HL-60 (cell line): ENCODE measurements at regions not wholly inside any gene's neighbourhood (a gene's known extent, or its start where the extent isn't known, plus 50 kb on each side); places are given as distances from the start of the nearest gene placed in this dataset.

Experiments used
- POLR2AphosphoS5 ChIP-seq: IDR thresholded peaks from 2 replicates; pipeline ENCODE4 v1.6.1; 2012; ENCODE audit warnings: low read depth
- SPI1 ChIP-seq: IDR thresholded peaks from 2 replicates; pipeline ENCODE4 v1.6.1; 2012; ENCODE audit warnings: low read depth, mild to moderate bottlenecking, borderline replicate concordance
- TF ChIP-seq, protein P1 (sequence below): IDR thresholded peaks from one replicate; pipeline ENCODE4 v1.5.1; 2011; ENCODE audit warnings: low read length, control low read depth, inconsistent platforms; ENCODE audit not compliant: insufficient read depth

DNA sequence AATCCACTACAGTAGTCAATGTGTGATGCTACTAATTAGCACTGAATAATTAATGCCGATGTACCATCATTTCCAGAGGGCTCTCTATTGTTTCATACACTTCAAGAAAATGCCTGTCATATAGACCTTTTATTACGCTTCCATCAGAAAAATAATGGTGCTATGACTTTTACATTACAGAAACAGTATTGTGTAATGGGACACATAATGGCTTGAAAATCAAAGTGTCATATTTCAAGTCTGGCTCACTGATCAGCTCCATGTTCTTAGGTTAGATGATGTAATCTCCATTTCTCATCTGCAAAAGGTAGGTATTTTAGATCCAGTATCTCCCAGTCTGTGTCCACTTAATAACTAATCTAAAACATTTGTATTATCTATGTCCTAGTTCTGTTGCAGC, 990.6 kb upstream of the TYRP1 start:
- TF ChIP-seq, protein P1, sequence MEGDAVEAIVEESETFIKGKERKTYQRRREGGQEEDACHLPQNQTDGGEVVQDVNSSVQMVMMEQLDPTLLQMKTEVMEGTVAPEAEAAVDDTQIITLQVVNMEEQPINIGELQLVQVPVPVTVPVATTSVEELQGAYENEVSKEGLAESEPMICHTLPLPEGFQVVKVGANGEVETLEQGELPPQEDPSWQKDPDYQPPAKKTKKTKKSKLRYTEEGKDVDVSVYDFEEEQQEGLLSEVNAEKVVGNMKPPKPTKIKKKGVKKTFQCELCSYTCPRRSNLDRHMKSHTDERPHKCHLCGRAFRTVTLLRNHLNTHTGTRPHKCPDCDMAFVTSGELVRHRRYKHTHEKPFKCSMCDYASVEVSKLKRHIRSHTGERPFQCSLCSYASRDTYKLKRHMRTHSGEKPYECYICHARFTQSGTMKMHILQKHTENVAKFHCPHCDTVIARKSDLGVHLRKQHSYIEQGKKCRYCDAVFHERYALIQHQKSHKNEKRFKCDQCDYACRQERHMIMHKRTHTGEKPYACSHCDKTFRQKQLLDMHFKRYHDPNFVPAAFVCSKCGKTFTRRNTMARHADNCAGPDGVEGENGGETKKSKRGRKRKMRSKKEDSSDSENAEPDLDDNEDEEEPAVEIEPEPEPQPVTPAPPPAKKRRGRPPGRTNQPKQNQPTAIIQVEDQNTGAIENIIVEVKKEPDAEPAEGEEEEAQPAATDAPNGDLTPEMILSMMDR = no peak
- TF ChIP-seq POLR2AphosphoS5 (no peak), SPI1 (no peak)
